Heart right ventricle (tissue), 16 donors: ENCODE measurements at regions not wholly inside any gene's neighbourhood (a gene's known extent, or its start where the extent isn't known, plus 50 kb on each side); places are given as distances from the start of the nearest gene placed in this dataset.
A peak's percentile ranks its signal among the peaks of the same experiment; 100 is the strongest.

Experiments
- ATAC-seq, 8 donors: fragments of 200-7000 bp; cut with Tn5 transposase; one replicate each; pipeline ENCODE4 v1.9.1; 2020; ENCODE audit warnings: mild to moderate bottlenecking in 8 of 8, moderate library complexity in 8 of 8, moderate number of reproducible peaks in 1 of 8
- DNase-seq, 2 donors: peaks; one replicate each; pipeline ENCODE4 v3.0.0-alpha.2; 2020
- H3K27ac ChIP-seq, 10 donors: fragments of 200-600 bp; sonication (generic) in 2 of 10; one replicate each; pipeline versions ENCODE4 v1.5.0 to v1.8.0; 2020 to 2022; ENCODE audit warnings: mild to moderate bottlenecking in 3 of 10
- H3K27me3 ChIP-seq, 7 donors: fragments of 200-600 bp; one replicate each; pipeline ENCODE4 v1.8.0; 2021 to 2022; ENCODE audit warnings: mild to moderate bottlenecking in 2 of 7
- H3K36me3 ChIP-seq, 9 donors: fragments of 200-600 bp; sonication (generic) in 1 of 9; one replicate each; pipeline versions ENCODE4 v1.5.0 to v1.8.0; 2020 to 2022; ENCODE audit warnings: mild to moderate bottlenecking in 2 of 9
- H3K4me1 ChIP-seq, 9 donors: fragments of 200-600 bp; sonication (generic) in 1 of 9; one replicate each; pipeline versions ENCODE4 v1.5.0 to v1.8.0; 2020 to 2022; ENCODE audit warnings: mild to moderate bottlenecking in 4 of 9
- H3K4me3 ChIP-seq, 10 donors: fragments of 200-600 bp; sonication (generic) in 2 of 10; one replicate each; pipeline versions ENCODE4 v1.5.0 to v1.8.0; 2020 to 2022; ENCODE audit warnings: mild to moderate bottlenecking in 7 of 10, moderate library complexity in 2 of 10
- H3K9me3 ChIP-seq, 11 donors: fragments of 200-600 bp in 10 of 11; sonication (generic) in 2 of 11; one replicate each; pipeline versions ENCODE4 v1.5.0 to v1.8.0; 2013 to 2022; ENCODE audit warnings: mild to moderate bottlenecking in 2 of 11, control low read depth in 1 of 11, moderate library complexity in 1 of 11
- WGBS, 2 donors: extraction: QIAGEN DNeasy Blood & Tissue Kit; methylation state at CpG; one replicate each; pipeline ENCODE4 v1.1.7; 2013; ENCODE audit warnings: inconsistent platforms in 1 of 2; 5-methylcytosine and 5-hydroxymethylcytosine counted together
- intact Hi-C, 10 donors: fragments of 100-400 bp; cut with DNase I; formaldehyde crosslinking; loops; one replicate each; pipeline versions ENCODE4 v1.11.1 to v1.14.2; 2022
- TF ChIP-seq, protein P1 (sequence below), 9 donors: fragments of 200-600 bp; sonication (generic) in 2 of 9; IDR thresholded peaks; one replicate each; pipeline versions ENCODE4 v1.5.0 to v1.8.0; 2021 to 2022; ENCODE audit warnings: antibody characterized with exemption in 9 of 9, mild to moderate bottlenecking in 5 of 9, moderate library complexity in 1 of 9
- donor health status: Arrhythmogenic right ventricular cardiomyopathy.
- donor health status: ischemic (EF 13 %, LVEDD 7.1; RV severe dilation, severe dysfunction).
- donor health status: healthy with polysubstance abuse.
- donor health status: DM: no; HTN: yes; CAD: no.
- donor health status: DM: no; HTN: no; CAD: no.
- donor health status: ischemic (EF 25% LVEDD 6.9; RV normal size, moderate dysfunction).
- donor health status: ischemic (EF 25% LVEDD 5.7; RV mildly dilated, moderate dysfunction).
- donor health status: healthy.
- donor health status: DM: yes; HTN: yes; CAD: no.
- donor health status: Ischemic cardiomyopathy.
- donor health status: ischemic (EF 35%, LVEDD 5.7; RV mildly dilated, moderate dysfunction).
- donor health status: nonischemic (EF 11% LVEDD 7.7; RV severe dilation, severe dysfunction).
- donor health status: DM: yes; HTN: yes; CAD: no.
- donor health status: PGD.
- donor health status: ischemic (EF 29% LVEDD 5.4; RV normal size, mild dysfunction).
- donor health status: nonischemic (EF 23%, LVEDD 6.1; RV moderate dilation, normal function).

DNA sequence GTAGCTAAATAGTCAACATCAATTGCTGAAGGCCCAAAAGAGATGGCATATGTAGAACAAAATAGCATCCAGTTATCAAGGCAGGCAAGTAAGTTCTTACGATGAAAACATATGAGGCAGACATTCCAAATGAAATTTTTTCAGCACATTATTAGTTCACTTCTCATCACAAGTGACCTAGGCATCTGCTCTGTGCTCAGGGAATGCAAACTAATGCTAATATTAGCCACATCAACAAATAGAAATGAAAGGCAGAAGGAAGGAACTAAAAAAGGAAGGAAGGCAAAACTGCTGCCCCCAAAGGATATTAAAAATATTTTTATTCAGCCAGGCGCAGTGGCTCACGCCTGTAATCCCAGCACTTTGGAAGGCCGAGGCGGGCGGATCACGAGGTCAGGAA, 51.2 kb upstream of the ROCK1 start:
- Histone ChIP-seq H3K4me3 (no peak overlapping the region), H3K36me3 (no peaks in the 10 kb centered on the region), H3K4me1 (peaks cover 0 to 33% (median 0%) of the 10 kb centered on the region in 9 donors), H3K27ac (peak overlapping the region in 4 of 10 donors; percentile 7 to 85 (median 41)), H3K27me3 (no peaks in the 10 kb centered on the region), H3K9me3 (peaks cover 0 to 2% (median 0%) of the 10 kb centered on the region in 11 donors)
- TF ChIP-seq, protein P1, sequence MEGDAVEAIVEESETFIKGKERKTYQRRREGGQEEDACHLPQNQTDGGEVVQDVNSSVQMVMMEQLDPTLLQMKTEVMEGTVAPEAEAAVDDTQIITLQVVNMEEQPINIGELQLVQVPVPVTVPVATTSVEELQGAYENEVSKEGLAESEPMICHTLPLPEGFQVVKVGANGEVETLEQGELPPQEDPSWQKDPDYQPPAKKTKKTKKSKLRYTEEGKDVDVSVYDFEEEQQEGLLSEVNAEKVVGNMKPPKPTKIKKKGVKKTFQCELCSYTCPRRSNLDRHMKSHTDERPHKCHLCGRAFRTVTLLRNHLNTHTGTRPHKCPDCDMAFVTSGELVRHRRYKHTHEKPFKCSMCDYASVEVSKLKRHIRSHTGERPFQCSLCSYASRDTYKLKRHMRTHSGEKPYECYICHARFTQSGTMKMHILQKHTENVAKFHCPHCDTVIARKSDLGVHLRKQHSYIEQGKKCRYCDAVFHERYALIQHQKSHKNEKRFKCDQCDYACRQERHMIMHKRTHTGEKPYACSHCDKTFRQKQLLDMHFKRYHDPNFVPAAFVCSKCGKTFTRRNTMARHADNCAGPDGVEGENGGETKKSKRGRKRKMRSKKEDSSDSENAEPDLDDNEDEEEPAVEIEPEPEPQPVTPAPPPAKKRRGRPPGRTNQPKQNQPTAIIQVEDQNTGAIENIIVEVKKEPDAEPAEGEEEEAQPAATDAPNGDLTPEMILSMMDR (IDR thresholded peaks at IDR 0.05), result no peak
- 61 to 67% methylated on average over 7 of the region's 7 CpGs for WGBS, 2 donors
- no peak for DNase-seq
- peak in 4 of 8 donors; percentile 47 to 71 (median 62) for ATAC-seq
- intact Hi-C loops, result loop anchor here in 1 of 10 donors (10.0 kb wide), 1 partner anchor 188 kb away; no protein-coding TSS in a partner anchor

DNA sequence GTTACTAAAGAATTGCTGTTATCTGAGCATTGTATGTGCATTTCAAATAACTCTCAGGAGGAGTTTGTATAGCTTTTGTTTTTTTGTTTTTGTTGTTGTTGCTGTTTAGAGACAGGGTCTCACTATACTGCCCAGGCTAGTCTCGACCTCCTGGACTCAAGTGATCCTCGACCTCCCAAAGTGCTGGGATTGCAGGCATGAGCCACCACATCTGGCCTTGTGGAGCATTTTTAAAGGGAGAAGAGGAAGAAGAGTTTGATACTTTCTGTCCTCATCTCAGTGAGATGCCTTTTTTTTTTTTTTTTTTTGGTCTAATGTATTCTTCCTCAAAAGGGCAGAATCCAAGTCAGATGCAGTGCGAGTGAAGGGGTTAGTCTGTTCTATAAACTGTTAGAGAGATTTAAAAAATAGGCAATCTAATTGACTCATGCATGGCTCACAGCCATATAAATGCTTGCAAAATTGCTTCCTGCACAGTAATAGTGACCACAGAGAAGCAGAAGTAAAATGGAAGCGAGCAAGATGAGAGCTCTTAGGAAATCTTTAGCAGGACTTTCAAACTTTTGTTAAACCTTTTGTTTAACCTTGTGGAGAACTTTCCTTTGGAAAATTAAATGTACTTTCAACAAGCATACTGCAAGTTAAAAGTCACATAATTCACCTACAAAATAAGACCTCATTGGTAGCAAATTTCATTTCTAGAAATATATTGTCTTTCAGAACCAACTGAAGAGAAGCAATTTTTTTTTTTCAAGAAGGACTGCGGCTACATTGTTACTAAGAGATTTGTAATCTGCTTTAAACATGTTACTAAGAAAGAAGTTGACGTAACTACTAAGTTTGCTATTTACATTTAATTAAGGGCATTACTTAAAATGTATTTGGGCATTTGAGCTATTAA, 52.3 kb upstream of the ROCK1 start:
- peaks cover 0 to 33% (median 0%) of the 10 kb centered on the region in 9 donors for H3K4me1 ChIP-seq
- ATAC-seq (peak; percentile 35 to 88 (median 74)), DNase-seq (peak in 1 of 2 donors; percentile 12)
- intact Hi-C loops, result loop anchor here in 1 of 10 donors (10.0 kb wide), 1 partner anchor 189 kb away; no protein-coding TSS in a partner anchor
- no peaks in the 10 kb centered on the region for H3K36me3 ChIP-seq
- H3K27me3 ChIP-seq, result no peaks in the 10 kb centered on the region
- TF ChIP-seq, protein P1 (IDR thresholded peaks at IDR 0.05), result no peak
- 69 to 73% methylated on average over 6 of the region's 6 CpGs for WGBS, 2 donors
- H3K4me3 ChIP-seq, result no peak overlapping the region
- no peaks in the 10 kb centered on the region for H3K9me3 ChIP-seq
- peak overlapping the region in 4 of 10 donors; percentile 7 to 85 (median 38) for H3K27ac ChIP-seq

DNA sequence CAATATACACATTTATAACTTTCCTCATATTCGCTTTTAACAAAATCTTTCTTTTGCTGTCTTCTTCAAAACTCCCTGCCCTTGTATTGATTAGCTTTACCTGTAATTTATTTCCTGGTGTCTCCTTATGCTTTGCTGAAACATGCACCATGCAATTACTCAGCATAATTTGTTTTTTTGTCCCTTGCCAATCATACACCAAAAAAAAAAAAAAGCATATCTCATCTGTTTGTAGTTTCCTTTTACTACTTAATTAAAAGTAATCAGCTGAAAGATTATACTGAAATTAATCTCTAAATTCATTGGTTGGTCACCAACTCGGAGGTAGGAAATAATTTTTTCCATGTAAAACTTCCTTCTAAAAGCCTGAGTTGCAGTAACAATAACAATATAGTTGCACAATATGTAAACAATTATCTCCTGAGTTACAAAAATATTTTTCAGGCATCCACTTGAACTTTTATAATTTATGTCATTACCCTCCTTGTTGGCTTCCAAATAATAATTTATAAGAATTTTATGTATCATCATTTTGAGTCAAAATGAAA, 53.0 kb upstream of the ROCK1 start:
- no peaks in the 10 kb centered on the region for H3K36me3 ChIP-seq
- peak overlapping the region in 1 of 10 donors; percentile 85 for H3K27ac ChIP-seq
- TF ChIP-seq, protein P1 (IDR thresholded peaks at IDR 0.05), result no peak
- intact Hi-C loops, result loop anchor here in 1 of 10 donors (10.0 kb wide), 1 partner anchor 190 kb away; no protein-coding TSS in a partner anchor
- ATAC-seq, result no peak
- H3K4me3 ChIP-seq, result no peak overlapping the region
- no peaks in the 10 kb centered on the region for H3K9me3 ChIP-seq
- no peak for DNase-seq
- no peaks in the 10 kb centered on the region for H3K27me3 ChIP-seq
- WGBS, 2 donors, result 74 to 84% methylated on average over 2 of the region's 2 CpGs
- H3K4me1 ChIP-seq, result peaks cover 0 to 33% (median 0%) of the 10 kb centered on the region in 9 donors

DNA sequence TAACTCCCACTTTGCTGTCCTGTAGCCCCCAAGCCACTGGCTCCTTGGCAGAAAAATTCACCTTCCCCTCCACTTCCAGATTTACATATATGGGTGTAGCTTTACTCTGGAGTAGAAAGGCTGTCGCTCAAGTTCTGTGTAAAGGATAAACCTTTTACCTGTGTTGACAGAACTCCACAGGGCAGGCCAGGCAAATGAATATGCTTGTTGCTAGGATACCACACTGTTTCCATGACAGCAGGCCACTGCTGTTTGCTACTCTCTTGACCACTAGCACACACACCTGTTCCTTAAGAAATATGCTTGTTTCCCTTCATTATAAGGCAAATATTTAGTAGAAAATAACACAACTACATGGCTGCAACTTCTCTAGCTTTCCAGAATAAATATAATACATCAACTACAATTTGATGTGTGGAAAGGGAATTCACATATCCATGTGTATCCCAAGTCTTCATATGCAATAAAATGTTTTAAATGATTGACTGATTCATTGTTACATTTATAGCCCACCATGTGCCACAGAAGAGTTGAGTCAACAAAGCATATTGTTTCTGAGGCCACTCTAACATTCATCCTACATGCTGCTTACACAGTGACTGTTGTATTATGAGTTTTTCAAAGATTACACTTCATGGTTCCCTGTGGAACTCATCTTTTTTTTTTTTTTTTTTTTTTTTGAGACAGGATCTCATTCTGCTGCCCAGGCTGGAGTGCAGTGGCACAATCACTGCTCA, 56.2 kb upstream of the ROCK1 start:
- intact Hi-C loops, result loop anchor here in 1 of 10 donors (10.0 kb wide), 1 partner anchor 193 kb away; no protein-coding TSS in a partner anchor
- TF ChIP-seq, protein P1 (IDR thresholded peaks at IDR 0.05), result no peak
- no peak overlapping the region for H3K27ac ChIP-seq
- peaks cover 0 to 21% (median 0%) of the 10 kb centered on the region in 9 donors for H3K4me1 ChIP-seq
- ATAC-seq (no peak), DNase-seq (no peak)
- 15 to 22% methylated on average over 1 of the region's 1 CpG for WGBS, 2 donors
- H3K4me3 ChIP-seq, result no peak overlapping the region
- no peaks in the 10 kb centered on the region for H3K36me3 ChIP-seq
- no peaks in the 10 kb centered on the region for H3K9me3 ChIP-seq
- H3K27me3 ChIP-seq, result peaks cover 0 to 3% (median 0%) of the 10 kb centered on the region in 7 donors
